Cardiac muscle cell (in vitro differentiated cells and primary cell): ENCODE measurements at regions not wholly inside any gene's neighbourhood (a gene's known extent, or its start where the extent isn't known, plus 50 kb on each side); places are given as distances from the start of the nearest gene placed in this dataset.

ENCODE experiments used
- DNase-seq, 2 donors: peaks; one replicate each; pipeline versions ENCODE4 v3.0.0 to v3.0.0-alpha.2; 2010 to 2017; ENCODE audit warnings: low read depth in 1 of 2, low spot score in 1 of 2
- H3K27ac ChIP-seq: fragments of 200-600 bp; sonication (generic); 2 replicates; pipeline ENCODE4 v1.5.1; 2016
- H3K27me3 ChIP-seq: fragments of 200-600 bp; sonication (generic); 2 replicates; pipeline ENCODE4 v1.6.0; 2016; ENCODE audit warnings: control low read depth
- H3K36me3 ChIP-seq: fragments of 200-600 bp; sonication (generic); 2 replicates; pipeline ENCODE4 v1.5.1; 2016; ENCODE audit warnings: control low read depth
- H3K4me1 ChIP-seq: fragments of 200-600 bp; sonication (generic); 2 replicates; pipeline ENCODE4 v1.8.1; 2017; ENCODE audit warnings: low read depth, mild to moderate bottlenecking, mixed run types
- H3K4me3 ChIP-seq: fragments of 200-600 bp; sonication (generic); 2 replicates; pipeline ENCODE4 v1.5.1; 2016; ENCODE audit warnings: mild to moderate bottlenecking
- H3K9me3 ChIP-seq: fragments of 200-600 bp; sonication (generic); 2 replicates; pipeline ENCODE4 v1.5.1; 2017; ENCODE audit warnings: low read depth, mild to moderate bottlenecking, control low read depth
- CTCF ChIP-seq: IDR thresholded peaks from 2 replicates; pipeline ENCODE4 v1.5.1; 2012; ENCODE audit warnings: low read depth, mild to moderate bottlenecking, low read length

DNA sequence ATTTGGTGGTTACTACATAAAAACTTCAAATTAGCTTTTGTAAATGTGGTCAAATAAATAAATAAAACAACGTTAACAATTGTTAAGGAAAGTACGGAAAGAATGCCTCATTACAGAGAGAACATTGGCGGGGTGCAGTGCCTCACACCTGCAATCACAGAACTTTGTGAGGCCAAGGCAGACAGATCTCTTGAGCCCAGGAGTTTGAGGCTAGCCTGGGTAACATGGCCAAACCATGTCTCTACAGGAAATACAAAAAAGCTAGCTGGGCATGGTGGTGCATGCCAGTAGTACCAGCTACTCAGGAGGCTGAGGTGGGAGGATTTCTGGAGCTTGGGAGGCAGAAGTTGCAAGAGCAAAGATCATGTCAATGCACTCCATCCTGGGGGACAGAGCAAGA lies 59.4 kb upstream of the VPREB1 start:
- Histone ChIP-seq H3K36me3 (no peaks in the 10 kb centered on the region), H3K9me3 (no peaks in the 10 kb centered on the region), H3K4me1 (no peaks in the 10 kb centered on the region), H3K27ac (no peak overlapping the region), H3K4me3 (no peak overlapping the region), H3K27me3 (peaks cover 67% of the 10 kb centered on the region)
- no peak for DNase-seq
- no peak for TF ChIP-seq CTCF

- H3K4me3 ChIP-seq = no peak overlapping the region
- no peaks in the 10 kb centered on the region for H3K36me3 ChIP-seq
- DNase-seq = no peak
- H3K27ac ChIP-seq = no peak overlapping the region
- no peaks in the 10 kb centered on the region for H3K9me3 ChIP-seq
- peaks cover 76% of the 10 kb centered on the region for H3K27me3 ChIP-seq
- TF ChIP-seq CTCF = no peak
- no peaks in the 10 kb centered on the region for H3K4me1 ChIP-seq
These were observed 60.2 kb upstream of the VPREB1 start for GRCh38 chr22:22184277-22184807.

DNA sequence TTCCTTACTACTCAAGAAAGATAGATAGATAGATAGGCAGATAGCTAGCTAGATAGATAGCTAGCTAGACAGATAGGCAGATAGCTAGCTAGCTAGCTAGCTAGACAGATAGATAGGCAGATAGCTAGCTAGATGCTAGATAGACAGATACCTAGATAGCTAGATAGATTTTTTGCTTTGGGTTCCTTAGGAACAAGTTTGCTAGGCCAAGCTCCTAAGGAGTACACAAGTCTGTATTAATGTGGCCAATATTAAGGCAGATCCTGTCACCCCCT lies 61.7 kb upstream of the VPREB1 start:
- no peaks in the 10 kb centered on the region for H3K36me3 ChIP-seq
- no peaks in the 10 kb centered on the region for H3K9me3 ChIP-seq
- H3K27ac ChIP-seq = no peak overlapping the region
- TF ChIP-seq CTCF = no peak
- no peak for DNase-seq
- peaks cover 90% of the 10 kb centered on the region for H3K27me3 ChIP-seq
- H3K4me1 ChIP-seq = no peaks in the 10 kb centered on the region
- no peak overlapping the region for H3K4me3 ChIP-seq

DNA sequence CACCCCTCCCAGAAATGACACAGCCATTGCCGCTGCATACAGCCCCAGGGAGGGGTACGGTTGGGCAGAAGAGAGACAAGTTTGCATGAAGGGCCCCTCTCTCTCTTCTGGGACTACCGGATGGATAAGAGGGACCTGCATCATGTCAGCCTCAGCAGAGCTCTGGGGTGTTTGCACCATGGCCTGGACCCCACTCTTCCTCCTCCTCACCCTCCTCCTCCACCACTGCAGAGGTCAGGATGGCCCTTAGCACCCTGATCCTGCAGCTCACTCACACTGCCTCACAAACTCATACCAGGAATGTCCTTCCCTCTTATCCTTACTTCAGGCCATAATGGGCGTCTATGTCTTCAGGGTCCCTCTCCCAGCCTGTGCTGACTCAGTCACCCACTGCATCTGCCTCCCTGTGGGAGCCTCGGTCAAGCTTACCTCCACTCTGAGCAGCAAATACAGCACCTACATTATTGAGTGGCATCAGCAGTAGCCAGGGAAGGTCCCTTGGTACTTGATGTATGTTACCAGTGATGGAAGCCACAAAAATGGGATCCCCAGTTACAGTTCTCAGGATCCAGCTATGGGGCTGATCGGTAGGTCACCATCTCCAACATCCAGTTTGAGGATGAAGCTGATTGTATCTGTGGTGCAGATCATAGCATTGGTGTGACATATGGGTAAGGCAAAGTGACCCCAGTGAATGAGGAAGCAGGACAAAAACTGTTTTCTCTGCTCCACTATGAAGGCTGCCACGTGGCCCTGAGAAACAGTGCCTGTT lies 62.2 kb upstream of the VPREB1 start:
- Histone ChIP-seq H3K27ac (no peak overlapping the region), H3K36me3 (no peaks in the 10 kb centered on the region), H3K4me1 (no peaks in the 10 kb centered on the region), H3K9me3 (no peaks in the 10 kb centered on the region), H3K4me3 (no peak overlapping the region), H3K27me3 (peaks cover 90% of the 10 kb centered on the region)
- DNase-seq = no peak
- no peak for TF ChIP-seq CTCF

DNA sequence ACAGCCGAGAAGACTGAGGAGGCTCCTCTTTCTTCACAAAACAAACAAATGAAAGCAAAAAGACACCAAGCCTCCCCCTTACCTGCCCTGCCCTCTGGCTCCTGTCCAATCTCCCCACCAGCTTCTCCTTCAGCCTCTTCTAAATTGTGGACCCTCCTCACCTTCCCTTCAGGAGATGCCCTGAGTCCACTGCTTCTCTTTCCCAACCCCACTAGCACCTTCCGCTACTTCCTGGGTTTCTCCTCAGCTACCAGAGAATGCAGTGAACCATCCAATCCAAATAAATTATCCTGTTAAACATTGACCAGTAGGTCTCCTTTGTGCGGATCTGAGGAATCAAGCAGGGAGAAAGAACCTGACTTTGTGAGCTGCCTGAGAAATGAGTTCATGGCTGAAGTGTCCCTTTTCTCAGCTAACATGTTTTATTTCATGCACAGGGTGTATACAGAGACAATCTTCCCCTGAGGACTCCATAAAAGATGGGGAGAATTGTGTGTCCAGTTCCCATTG lies 63.2 kb upstream of the VPREB1 start:
- Histone ChIP-seq H3K9me3 (no peaks in the 10 kb centered on the region), H3K36me3 (no peaks in the 10 kb centered on the region), H3K27me3 (peaks cover 94% of the 10 kb centered on the region), H3K4me1 (no peaks in the 10 kb centered on the region), H3K4me3 (no peak overlapping the region), H3K27ac (no peak overlapping the region)
- no peak for DNase-seq
- TF ChIP-seq CTCF = no peak
